Nephron progenitor cell (in vitro differentiated cells): ENCODE measurements at regions not wholly inside any gene's neighbourhood (a gene's known extent, or its start where the extent isn't known, plus 50 kb on each side); places are given as distances from the start of the nearest gene placed in this dataset.
"Not testable (repeated sequence)": the region's sequence is repeated elsewhere in the genome, so short reads cannot be mapped to it uniquely, and the experiment has no call there.

Source experiments
- DNase-seq: peaks from one replicate; pipeline ENCODE4 v3.0.0; 2021
- H3K27ac Mint-ChIP-seq: 2 replicates; pipeline ENCODE4 v1.8.0; 2021; ENCODE audit warnings: mild to moderate bottlenecking, moderate library complexity, mixed read lengths
- H3K27me3 Mint-ChIP-seq: 2 replicates; pipeline ENCODE4 v1.8.0; 2021; ENCODE audit warnings: mild to moderate bottlenecking, low read depth, mixed read lengths; ENCODE audit not compliant: poor library complexity
- H3K36me3 Mint-ChIP-seq: 2 replicates; pipeline ENCODE4 v1.8.0; 2021; ENCODE audit warnings: low read depth, mixed read lengths
- H3K4me1 Mint-ChIP-seq: 2 replicates; pipeline ENCODE4 v1.8.0; 2021; ENCODE audit warnings: mixed read lengths
- H3K4me3 Mint-ChIP-seq: 2 replicates; pipeline ENCODE4 v1.8.0; 2021; ENCODE audit warnings: mild to moderate bottlenecking, moderate library complexity, mixed read lengths
- H3K9me3 Mint-ChIP-seq: 2 replicates; pipeline ENCODE4 v1.8.0; 2021; ENCODE audit warnings: mild to moderate bottlenecking, moderate library complexity, mixed read lengths
- CTCF ChIP-seq: fragments of 200-600 bp; sonication (generic); IDR thresholded peaks from 2 replicates; pipeline ENCODE4 v1.5.0; 2021; ENCODE audit warnings: antibody characterized with exemption

GRCh38 chr9:30036558-30036957 is 2347.9 kb upstream of the ACO1 start:
- H3K9me3 Mint-ChIP-seq = no peaks in the 10 kb centered on the region
- no peaks in the 10 kb centered on the region for H3K4me1 Mint-ChIP-seq
- H3K36me3 Mint-ChIP-seq = no peaks in the 10 kb centered on the region
- TF ChIP-seq CTCF = no peak
- no peak overlapping the region for H3K27ac Mint-ChIP-seq
- DNase-seq = no peak
- no peaks in the 10 kb centered on the region for H3K27me3 Mint-ChIP-seq
- H3K4me3 Mint-ChIP-seq = no peak overlapping the region

DNA sequence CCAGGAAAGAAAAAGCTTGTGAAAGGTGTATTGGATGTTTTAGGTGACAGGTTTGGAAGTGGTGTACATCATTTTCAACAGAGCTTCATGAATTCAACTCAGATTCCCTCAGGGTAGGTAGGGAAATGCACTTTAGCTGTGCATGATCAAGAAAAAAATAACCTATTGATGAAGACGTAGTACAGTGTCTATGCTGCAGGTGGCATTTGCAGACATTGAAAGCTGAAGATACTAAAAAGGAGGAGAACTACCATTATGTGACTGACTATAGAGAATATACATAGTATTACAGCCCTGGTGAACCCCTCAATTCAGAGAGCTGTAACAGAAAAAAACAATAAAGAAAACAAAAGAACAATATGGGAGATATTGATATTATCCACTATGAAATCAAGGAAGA is 2344.7 kb upstream of the ACO1 start:
- no peaks in the 10 kb centered on the region for H3K9me3 Mint-ChIP-seq
- TF ChIP-seq CTCF = no peak
- H3K36me3 Mint-ChIP-seq = no peaks in the 10 kb centered on the region
- no peak overlapping the region for H3K4me3 Mint-ChIP-seq
- H3K27ac Mint-ChIP-seq = no peak overlapping the region
- no peaks in the 10 kb centered on the region for H3K27me3 Mint-ChIP-seq
- DNase-seq = no peak
- H3K4me1 Mint-ChIP-seq = no peaks in the 10 kb centered on the region

DNA sequence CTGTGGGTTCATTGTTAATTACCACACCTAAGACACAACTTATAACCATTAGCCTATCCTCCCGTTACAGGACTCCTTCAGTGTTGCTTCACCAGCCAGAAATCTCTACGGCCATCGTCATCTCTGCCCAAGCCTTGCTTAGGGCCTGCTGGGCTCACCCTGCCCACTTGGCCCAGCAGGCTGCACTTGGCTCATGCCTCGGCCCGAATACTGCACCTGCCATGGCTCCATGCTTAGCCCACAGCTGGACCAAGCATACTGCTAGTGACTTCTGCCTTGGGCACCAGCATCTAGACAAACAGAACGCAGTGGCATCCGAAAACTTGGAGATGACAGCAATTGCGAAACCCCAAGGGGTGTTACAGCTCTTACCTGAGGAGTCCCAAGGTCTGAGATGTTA is 2336.0 kb upstream of the ACO1 start:
- no peaks in the 10 kb centered on the region for H3K27me3 Mint-ChIP-seq
- no peak overlapping the region for H3K27ac Mint-ChIP-seq
- H3K4me1 Mint-ChIP-seq = no peaks in the 10 kb centered on the region
- no peak overlapping the region for H3K4me3 Mint-ChIP-seq
- H3K36me3 Mint-ChIP-seq = no peaks in the 10 kb centered on the region
- no peak for DNase-seq
- TF ChIP-seq CTCF = no peak
- H3K9me3 Mint-ChIP-seq = no peaks in the 10 kb centered on the region

- Mint-ChIP-seq H3K4me1 (no peaks in the 10 kb centered on the region), H3K9me3 (no peaks in the 10 kb centered on the region), H3K27ac (no peak overlapping the region), H3K36me3 (no peaks in the 10 kb centered on the region), H3K27me3 (no peaks in the 10 kb centered on the region), H3K4me3 (no peak overlapping the region)
- DNase-seq = no peak
- TF ChIP-seq CTCF = no peak
Observed at GRCh38 chr9:30058463-30058862, 2326.0 kb upstream of the ACO1 start.

DNA sequence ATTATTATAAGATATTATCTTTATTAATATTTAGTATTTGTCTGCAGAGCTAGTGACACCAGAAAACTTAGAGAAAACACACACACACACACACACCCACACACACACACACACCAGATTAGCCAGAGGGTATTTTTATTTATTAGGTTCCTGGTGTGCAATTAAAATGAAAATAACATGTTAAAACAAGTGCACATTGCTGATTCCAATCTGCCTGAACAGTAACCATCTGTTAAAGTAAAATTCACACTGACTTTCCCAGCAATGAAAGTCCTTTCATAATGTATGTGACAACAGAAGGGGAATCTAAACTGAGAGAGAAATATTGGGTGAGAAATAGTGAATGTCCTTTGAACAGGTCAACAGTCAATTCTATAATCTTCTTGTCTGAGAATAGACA is 2323.5 kb upstream of the ACO1 start:
- H3K4me1 Mint-ChIP-seq = no peaks in the 10 kb centered on the region
- TF ChIP-seq CTCF = no peak
- no peaks in the 10 kb centered on the region for H3K27me3 Mint-ChIP-seq
- no peak overlapping the region for H3K4me3 Mint-ChIP-seq
- no peak overlapping the region for H3K27ac Mint-ChIP-seq
- H3K9me3 Mint-ChIP-seq = no peaks in the 10 kb centered on the region
- DNase-seq = no peak
- no peaks in the 10 kb centered on the region for H3K36me3 Mint-ChIP-seq

- no peaks in the 10 kb centered on the region for H3K36me3 Mint-ChIP-seq
- DNase-seq = no peak
- H3K9me3 Mint-ChIP-seq = no peaks in the 10 kb centered on the region
- no peak overlapping the region for H3K4me3 Mint-ChIP-seq
- no peaks in the 10 kb centered on the region for H3K27me3 Mint-ChIP-seq
- no peaks in the 10 kb centered on the region for H3K4me1 Mint-ChIP-seq
- TF ChIP-seq CTCF = no peak
- no peak overlapping the region for H3K27ac Mint-ChIP-seq
Observed at GRCh38 chr9:30065888-30066287, 2318.6 kb upstream of the ACO1 start.

DNA sequence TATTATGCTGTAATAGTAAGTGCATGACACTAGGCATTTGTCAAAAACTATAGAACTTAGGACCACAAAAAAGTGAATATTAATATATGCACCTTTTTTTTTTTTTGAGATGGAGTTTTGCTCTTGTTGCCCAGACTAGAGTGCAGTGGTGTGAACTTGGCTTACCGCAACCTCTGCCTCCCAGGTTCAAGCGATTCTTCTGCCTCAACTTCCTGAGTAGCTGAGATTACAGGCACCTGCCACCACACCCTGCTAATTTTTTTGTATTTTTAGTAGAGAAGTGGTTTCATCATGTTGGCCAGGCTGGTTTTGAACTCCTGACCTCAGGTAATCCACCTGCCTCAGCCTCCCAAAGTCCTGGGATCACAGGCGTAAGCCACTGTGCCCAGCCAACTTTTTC is 2315.2 kb upstream of the ACO1 start:
- DNase-seq, H3K4me3 Mint-ChIP-seq, H3K4me1 Mint-ChIP-seq, H3K9me3 Mint-ChIP-seq, H3K36me3 Mint-ChIP-seq, H3K27me3 Mint-ChIP-seq, H3K27ac Mint-ChIP-seq: not testable (repeated sequence)
